ENCODE measurements at regions not wholly inside any gene's neighbourhood (a gene's known extent, or its start where the extent isn't known, plus 50 kb on each side); places are given as distances from the start of the nearest gene placed in this dataset.
A peak's percentile ranks its signal among the peaks of the same experiment; 100 is the strongest.

- peak; percentile 35 to 45 for DNase-seq (ENCODE audit: low read depth in 2 of 2)
- Histone ChIP-seq H4K20me1 (ENCODE audit: control insufficient read depth, extremely low read depth, insufficient read depth, low read length) (no peaks in the 10 kb centered on the region), H3K9me3 (ENCODE audit: control insufficient read depth, insufficient read depth, low read depth, low read length) (no peaks in the 10 kb centered on the region), H3K9ac (ENCODE audit: insufficient read depth, low read length) (no peak overlapping the region), H3K36me3 (ENCODE audit: control insufficient read depth, insufficient read depth, low read length) (no peaks in the 10 kb centered on the region), H3K4me2 (ENCODE audit: extremely low read depth, insufficient read depth, low read length) (no peak overlapping the region), H3K4me3 (replicated peaks in 1 of 4; ENCODE audit: control extremely low read depth in 1 of 4, insufficient read depth in 1 of 4, low read depth in 3 of 4, low read length in 4 of 4) (no peak overlapping the region), H3K27me3 (ENCODE audit: control insufficient read depth, insufficient read depth, low read length) (no peaks in the 10 kb centered on the region), H3K27ac (ENCODE audit: insufficient read depth, low read length) (no peak overlapping the region), H3K4me1 (ENCODE audit: control insufficient read depth, extremely low read depth, insufficient read depth, low read length) (peaks cover 3% of the 10 kb centered on the region), H2AFZ (ENCODE audit: low read length) (no peak overlapping the region), H3K79me2 (ENCODE audit: control insufficient read depth, insufficient read depth, low read length) (no peaks in the 10 kb centered on the region)
- no peak for TF ChIP-seq CTCF (conservative IDR thresholded peaks at IDR 0.05 in 1 of 2, IDR thresholded peaks at IDR 0.05 in 1 of 2; ENCODE audit: low read depth in 1 of 2, low read length in 2 of 2)
Measured at GRCh38 chr13:76641056-76641455, 245.1 kb downstream of the KCTD12 start.

GRCh38 chr13:76638882-76639281, 247.3 kb downstream of the KCTD12 start:
- no peaks in the 10 kb centered on the region for H3K36me3 ChIP-seq (ENCODE audit: control insufficient read depth, insufficient read depth, low read length)
- peak in 1 of 2 donors; percentile 20 for DNase-seq (ENCODE audit: low read depth in 2 of 2)
- peaks cover 3% of the 10 kb centered on the region for H3K4me1 ChIP-seq (ENCODE audit: control insufficient read depth, extremely low read depth, insufficient read depth, low read length)
- no peak overlapping the region for H2AFZ ChIP-seq (ENCODE audit: low read length)
- H3K9me3 ChIP-seq (ENCODE audit: control insufficient read depth, insufficient read depth, low read depth, low read length) = no peaks in the 10 kb centered on the region
- H3K9ac ChIP-seq (ENCODE audit: insufficient read depth, low read length) = no peak overlapping the region
- no peak for TF ChIP-seq CTCF (conservative IDR thresholded peaks at IDR 0.05 in 1 of 2, IDR thresholded peaks at IDR 0.05 in 1 of 2; ENCODE audit: low read depth in 1 of 2, low read length in 2 of 2)
- no peak for TF ChIP-seq EZH2 (IDR thresholded peaks at IDR 0.05; ENCODE audit: low read length, missing control alignments)
- no peaks in the 10 kb centered on the region for H3K27me3 ChIP-seq (ENCODE audit: control insufficient read depth, insufficient read depth, low read length)
- no peaks in the 10 kb centered on the region for H4K20me1 ChIP-seq (ENCODE audit: control insufficient read depth, extremely low read depth, insufficient read depth, low read length)
- H3K4me2 ChIP-seq (ENCODE audit: extremely low read depth, insufficient read depth, low read length) = no peak overlapping the region
- H3K79me2 ChIP-seq (ENCODE audit: control insufficient read depth, insufficient read depth, low read length) = no peaks in the 10 kb centered on the region
- no peak overlapping the region for H3K4me3 ChIP-seq (replicated peaks in 1 of 4; ENCODE audit: control extremely low read depth in 1 of 4, insufficient read depth in 1 of 4, low read depth in 3 of 4, low read length in 4 of 4)
- no peak overlapping the region for H3K27ac ChIP-seq (ENCODE audit: insufficient read depth, low read length)

- Histone ChIP-seq H3K27me3 (ENCODE audit: control insufficient read depth, insufficient read depth, low read length) (no peaks in the 10 kb centered on the region), H3K79me2 (ENCODE audit: control insufficient read depth, insufficient read depth, low read length) (no peaks in the 10 kb centered on the region), H3K4me1 (ENCODE audit: control insufficient read depth, extremely low read depth, insufficient read depth, low read length) (peaks cover 3% of the 10 kb centered on the region), H3K9me3 (ENCODE audit: control insufficient read depth, insufficient read depth, low read depth, low read length) (no peaks in the 10 kb centered on the region), H3K27ac (ENCODE audit: insufficient read depth, low read length) (no peak overlapping the region), H3K9ac (ENCODE audit: insufficient read depth, low read length) (no peak overlapping the region), H4K20me1 (ENCODE audit: control insufficient read depth, extremely low read depth, insufficient read depth, low read length) (no peaks in the 10 kb centered on the region), H3K36me3 (ENCODE audit: control insufficient read depth, insufficient read depth, low read length) (no peaks in the 10 kb centered on the region), H3K4me2 (ENCODE audit: extremely low read depth, insufficient read depth, low read length) (no peak overlapping the region), H2AFZ (ENCODE audit: low read length) (no peak overlapping the region), H3K4me3 (replicated peaks in 1 of 4; ENCODE audit: control extremely low read depth in 1 of 4, insufficient read depth in 1 of 4, low read depth in 3 of 4, low read length in 4 of 4) (no peak overlapping the region)
- DNase-seq (ENCODE audit: low read depth in 2 of 2) = no peak
- TF ChIP-seq EZH2 (IDR thresholded peaks at IDR 0.05; ENCODE audit: low read length, missing control alignments) (no peak), CTCF (conservative IDR thresholded peaks at IDR 0.05 in 1 of 2, IDR thresholded peaks at IDR 0.05 in 1 of 2; ENCODE audit: low read depth in 1 of 2, low read length in 2 of 2) (no peak)
Measured at GRCh38 chr13:76638181-76638580, 248.0 kb downstream of the KCTD12 start.

Measured in fibroblast of lung (primary cell).